Stomach (tissue), 4 donors: ENCODE measurements at regions not wholly inside any gene's neighbourhood (a gene's known extent, or its start where the extent isn't known, plus 50 kb on each side); places are given as distances from the start of the nearest gene placed in this dataset.

ENCODE experiments used
- EP300 ChIP-seq: sonication (generic); formaldehyde crosslinking; IDR thresholded peaks from one replicate; pipeline ENCODE4 v1.6.1; 2017; ENCODE audit warnings: antibody characterized with exemption
- POLR2A ChIP-seq, 4 donors: fragments of 450-650 bp; IDR thresholded peaks; one replicate each; pipeline ENCODE4 v1.6.1; 2016; ENCODE audit warnings: antibody characterized with exemption in 4 of 4, control low read depth in 2 of 4, mild to moderate bottlenecking in 1 of 4, moderate library complexity in 1 of 4
- POLR2AphosphoS5 ChIP-seq, 3 donors: sonication (generic); formaldehyde crosslinking; IDR thresholded peaks; one replicate each; pipeline ENCODE4 v1.6.1; 2016; ENCODE audit warnings: antibody characterized with exemption in 3 of 3
- TF ChIP-seq, protein P1 (sequence below), 7 experiments: fragments of 450-650 bp in 4 of 7; fragments of 200-600 bp in 3 of 7; sonication (generic) in 3 of 7; IDR thresholded peaks; one replicate each; pipeline ENCODE4 v1.5.1; 2016 to 2019; ENCODE audit warnings: antibody characterized with exemption in 7 of 7, control low read depth in 2 of 7, mild to moderate bottlenecking in 1 of 7

DNA sequence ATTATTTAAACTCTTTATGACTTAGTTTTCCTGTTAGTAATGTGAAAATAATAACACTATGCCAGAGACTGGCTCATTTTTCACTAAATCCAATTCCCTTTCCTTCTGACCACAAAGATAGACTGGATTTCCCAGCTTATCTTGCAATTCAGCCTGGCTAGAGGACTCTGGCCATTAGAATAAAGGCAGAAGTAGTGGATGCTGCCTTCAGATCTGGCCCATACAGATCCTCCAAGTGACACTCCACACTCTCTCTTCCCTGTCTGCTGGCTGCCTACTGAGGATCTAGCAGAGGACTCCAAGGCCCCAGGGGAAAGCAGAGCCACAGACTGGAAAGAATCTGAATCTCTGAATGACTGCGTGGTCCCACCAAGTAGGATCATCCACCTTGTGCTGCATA lies 188.8 kb upstream of the LMNTD1 start:
- TF ChIP-seq, protein P1, sequence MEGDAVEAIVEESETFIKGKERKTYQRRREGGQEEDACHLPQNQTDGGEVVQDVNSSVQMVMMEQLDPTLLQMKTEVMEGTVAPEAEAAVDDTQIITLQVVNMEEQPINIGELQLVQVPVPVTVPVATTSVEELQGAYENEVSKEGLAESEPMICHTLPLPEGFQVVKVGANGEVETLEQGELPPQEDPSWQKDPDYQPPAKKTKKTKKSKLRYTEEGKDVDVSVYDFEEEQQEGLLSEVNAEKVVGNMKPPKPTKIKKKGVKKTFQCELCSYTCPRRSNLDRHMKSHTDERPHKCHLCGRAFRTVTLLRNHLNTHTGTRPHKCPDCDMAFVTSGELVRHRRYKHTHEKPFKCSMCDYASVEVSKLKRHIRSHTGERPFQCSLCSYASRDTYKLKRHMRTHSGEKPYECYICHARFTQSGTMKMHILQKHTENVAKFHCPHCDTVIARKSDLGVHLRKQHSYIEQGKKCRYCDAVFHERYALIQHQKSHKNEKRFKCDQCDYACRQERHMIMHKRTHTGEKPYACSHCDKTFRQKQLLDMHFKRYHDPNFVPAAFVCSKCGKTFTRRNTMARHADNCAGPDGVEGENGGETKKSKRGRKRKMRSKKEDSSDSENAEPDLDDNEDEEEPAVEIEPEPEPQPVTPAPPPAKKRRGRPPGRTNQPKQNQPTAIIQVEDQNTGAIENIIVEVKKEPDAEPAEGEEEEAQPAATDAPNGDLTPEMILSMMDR (IDR thresholded peaks at IDR 0.05): no peak
- no peak for TF ChIP-seq POLR2AphosphoS5 (IDR thresholded peaks at IDR 0.05)
- TF ChIP-seq POLR2A (IDR thresholded peaks at IDR 0.05): no peak
- no peak for TF ChIP-seq EP300
